Stimulated activated CD4-positive, alpha-beta T cell treated with anti-CD3 and anti-CD28 coated beads, Interleukin-15, amount 100 ng/mL, for 48 hours (primary cell): ENCODE measurements at regions not wholly inside any gene's neighbourhood (a gene's known extent, or its start where the extent isn't known, plus 50 kb on each side); places are given as distances from the start of the nearest gene placed in this dataset.

ENCODE experiments used
- DNase-seq, 2 donors: peaks; one replicate each; pipeline ENCODE4 v3.0.0-alpha.2; 2020; ENCODE audit warnings: low read depth in 2 of 2

GRCh38 chr4:71275570-71275969 is 63.2 kb upstream of the SLC4A4 start:
- no peak for DNase-seq

GRCh38 chr4:71277353-71277752 is 61.5 kb upstream of the SLC4A4 start:
- DNase-seq = no peak

- no peak for DNase-seq
Measured at GRCh38 chr4:71283642-71284257, 55.1 kb upstream of the SLC4A4 start.

- DNase-seq = no peak
Measured at GRCh38 chr4:71287305-71287704, 51.5 kb upstream of the SLC4A4 start.

GRCh38 chr4:71288875-71289274 is 49.9 kb upstream of the SLC4A4 start:
- no peak for DNase-seq
